Epithelial cell of esophagus (primary cell): ENCODE measurements at regions not wholly inside any gene's neighbourhood (a gene's known extent, or its start where the extent isn't known, plus 50 kb on each side); places are given as distances from the start of the nearest gene placed in this dataset.

ENCODE experiments used
- DNase-seq: peaks from one replicate; pipeline ENCODE4 v3.0.0; 2010; ENCODE audit warnings: low read depth
- H3K4me3 ChIP-seq: 2 replicates; pipeline ENCODE4 v1.5.1; 2011; ENCODE audit warnings: mild to moderate bottlenecking, low read length, control low read depth
- TF ChIP-seq, protein P1 (sequence below): IDR thresholded peaks from 2 replicates; pipeline ENCODE4 v1.5.1; 2011; ENCODE audit warnings: low read depth, mild to moderate bottlenecking, low read length, control low read depth, inconsistent platforms; ENCODE audit not compliant: insufficient read depth; ENCODE audit errors: missing control alignments

DNA sequence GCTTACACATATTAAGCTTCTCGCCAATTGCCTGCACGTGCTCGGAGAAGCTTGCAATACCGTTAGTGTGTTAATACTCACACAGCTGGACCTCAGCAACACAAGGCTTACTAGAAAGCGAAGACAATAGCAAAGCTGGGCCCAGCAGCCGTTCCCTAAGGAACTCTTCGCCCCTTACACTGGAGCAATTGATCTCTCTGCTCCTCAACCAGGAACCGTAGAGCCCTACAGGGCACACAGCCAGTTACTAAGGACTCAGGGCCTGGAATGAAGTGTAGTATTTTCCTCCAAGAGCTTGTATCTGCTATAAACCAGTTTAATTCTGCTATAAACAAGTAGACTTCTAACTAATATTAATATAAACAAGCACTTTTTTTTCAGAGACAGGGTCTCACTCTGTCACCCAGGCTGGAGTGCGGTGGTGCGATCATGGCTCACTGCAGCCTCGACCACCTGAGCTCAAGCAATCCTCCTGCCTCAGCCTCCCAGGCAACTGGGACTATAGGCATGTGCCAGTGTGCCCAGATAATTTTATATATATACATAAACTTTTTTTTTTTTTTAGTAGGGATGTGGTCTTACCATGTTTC, 67.0 kb upstream of the SIMC1 start:
- no peak overlapping the region for H3K4me3 ChIP-seq
- TF ChIP-seq, protein P1, sequence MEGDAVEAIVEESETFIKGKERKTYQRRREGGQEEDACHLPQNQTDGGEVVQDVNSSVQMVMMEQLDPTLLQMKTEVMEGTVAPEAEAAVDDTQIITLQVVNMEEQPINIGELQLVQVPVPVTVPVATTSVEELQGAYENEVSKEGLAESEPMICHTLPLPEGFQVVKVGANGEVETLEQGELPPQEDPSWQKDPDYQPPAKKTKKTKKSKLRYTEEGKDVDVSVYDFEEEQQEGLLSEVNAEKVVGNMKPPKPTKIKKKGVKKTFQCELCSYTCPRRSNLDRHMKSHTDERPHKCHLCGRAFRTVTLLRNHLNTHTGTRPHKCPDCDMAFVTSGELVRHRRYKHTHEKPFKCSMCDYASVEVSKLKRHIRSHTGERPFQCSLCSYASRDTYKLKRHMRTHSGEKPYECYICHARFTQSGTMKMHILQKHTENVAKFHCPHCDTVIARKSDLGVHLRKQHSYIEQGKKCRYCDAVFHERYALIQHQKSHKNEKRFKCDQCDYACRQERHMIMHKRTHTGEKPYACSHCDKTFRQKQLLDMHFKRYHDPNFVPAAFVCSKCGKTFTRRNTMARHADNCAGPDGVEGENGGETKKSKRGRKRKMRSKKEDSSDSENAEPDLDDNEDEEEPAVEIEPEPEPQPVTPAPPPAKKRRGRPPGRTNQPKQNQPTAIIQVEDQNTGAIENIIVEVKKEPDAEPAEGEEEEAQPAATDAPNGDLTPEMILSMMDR: no peak
- no peak for DNase-seq

DNA sequence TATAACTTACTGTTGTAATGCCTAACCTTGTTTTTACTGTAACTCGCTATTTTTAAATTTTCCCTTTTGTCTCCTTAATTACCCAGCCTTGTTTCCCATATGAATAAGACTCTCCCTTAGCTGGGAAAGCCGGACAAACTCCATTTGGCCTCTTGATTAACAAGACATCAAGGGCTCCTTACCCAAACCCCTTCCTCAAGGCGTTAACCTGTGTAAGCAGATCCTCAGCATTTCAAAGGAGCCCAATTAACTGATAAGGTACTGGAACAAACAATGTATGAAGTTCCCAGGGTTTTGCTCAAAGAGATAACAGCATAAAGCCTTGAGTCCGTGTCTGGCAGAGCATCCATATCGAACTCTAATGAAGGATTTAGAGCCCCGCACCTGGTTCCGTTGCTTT, 66.0 kb upstream of the SIMC1 start:
- no peak for DNase-seq
- TF ChIP-seq, protein P1: no peak
- H3K4me3 ChIP-seq: no peak overlapping the region

DNA sequence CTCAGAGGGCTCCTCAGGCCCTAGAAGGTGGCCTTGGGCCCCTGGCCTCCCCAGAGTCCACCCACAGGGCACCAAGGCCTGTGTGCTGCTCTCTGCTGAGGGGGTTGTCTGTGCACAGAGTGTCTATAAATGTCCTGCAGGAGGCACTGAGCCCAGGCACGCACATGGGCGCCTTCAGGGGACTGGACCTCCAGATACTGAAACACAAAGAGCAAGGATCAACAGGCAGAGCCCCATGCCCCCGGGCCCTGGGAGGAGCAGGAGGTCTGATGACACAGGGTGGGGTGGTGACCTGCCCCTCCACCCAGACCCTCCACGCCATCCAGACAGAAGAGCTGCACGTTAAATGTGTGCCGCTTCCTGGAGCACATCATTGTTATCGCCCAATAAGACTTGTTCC, 64.6 kb upstream of the SIMC1 start:
- TF ChIP-seq, protein P1: no peak
- DNase-seq: no peak
- H3K4me3 ChIP-seq: no peak overlapping the region

DNA sequence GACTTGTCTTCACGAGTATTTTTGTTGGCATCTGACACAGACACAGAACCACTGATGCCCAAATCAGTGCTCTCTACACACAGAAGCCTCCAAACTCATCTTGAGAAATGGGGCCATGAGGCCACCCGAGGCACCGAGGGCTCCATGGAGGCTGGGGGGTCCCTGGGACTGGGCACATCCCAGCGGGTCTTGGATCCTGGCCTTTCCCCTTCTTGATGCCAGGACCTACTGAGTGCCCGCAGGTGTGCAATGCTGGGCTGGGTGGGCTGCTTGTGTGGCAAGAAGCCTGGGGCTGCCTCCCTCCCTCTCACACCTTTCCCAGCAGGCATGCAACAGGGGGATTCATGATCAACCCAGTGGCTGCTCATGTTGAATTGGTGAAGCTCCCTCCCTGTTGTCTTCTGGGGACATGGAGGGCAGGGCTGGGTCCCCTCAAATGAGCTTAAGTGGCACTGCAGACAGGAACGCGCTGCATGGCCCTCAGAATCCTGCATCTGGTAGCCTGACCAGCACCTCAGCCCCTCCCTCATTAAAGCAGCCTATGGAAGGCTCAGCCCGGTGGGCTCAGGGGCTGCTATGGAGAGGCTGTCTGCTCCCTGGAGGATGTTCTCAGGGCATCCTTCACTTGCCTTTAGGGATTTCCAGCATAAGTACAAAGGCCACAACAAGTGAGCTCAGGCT, 63.7 kb upstream of the SIMC1 start:
- no peak overlapping the region for H3K4me3 ChIP-seq
- TF ChIP-seq, protein P1: no peak
- no peak for DNase-seq

DNA sequence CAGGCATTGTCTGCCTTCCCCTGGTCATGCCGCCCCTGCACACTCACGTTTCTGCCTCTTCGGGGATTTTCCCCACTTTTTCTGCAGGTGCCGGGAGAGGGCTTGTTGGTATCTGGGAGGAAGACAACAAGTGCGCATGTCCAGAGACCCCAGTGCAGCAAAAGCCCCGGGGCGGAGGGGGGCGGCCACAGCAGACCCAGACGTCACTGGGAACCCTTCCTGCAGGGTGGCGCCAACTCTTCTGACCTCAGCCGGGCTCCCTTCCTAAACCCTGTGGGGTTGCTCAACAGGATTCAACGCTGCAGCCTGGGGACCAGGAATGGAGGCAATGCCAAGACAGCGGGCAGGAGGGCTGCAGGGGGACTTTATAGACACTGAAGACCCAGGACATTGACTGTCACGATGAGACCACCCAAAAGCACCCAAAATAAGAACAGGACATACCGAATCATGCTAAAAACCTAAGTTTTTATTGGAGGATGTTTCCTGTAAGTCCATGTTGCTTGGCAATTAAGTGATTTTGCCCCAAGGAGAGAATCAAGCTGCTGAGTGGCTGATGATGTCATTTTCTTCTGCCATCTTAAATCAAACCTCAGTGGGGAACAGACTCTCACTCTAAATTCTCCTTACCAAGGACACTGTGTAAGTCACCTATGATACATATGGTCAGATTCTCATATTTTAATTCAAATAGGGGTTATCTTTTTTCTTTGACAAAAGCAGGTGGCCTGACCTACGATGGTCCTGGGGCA, 62.9 kb upstream of the SIMC1 start:
- DNase-seq: no peak
- TF ChIP-seq, protein P1: no peak
- no peak overlapping the region for H3K4me3 ChIP-seq

DNA sequence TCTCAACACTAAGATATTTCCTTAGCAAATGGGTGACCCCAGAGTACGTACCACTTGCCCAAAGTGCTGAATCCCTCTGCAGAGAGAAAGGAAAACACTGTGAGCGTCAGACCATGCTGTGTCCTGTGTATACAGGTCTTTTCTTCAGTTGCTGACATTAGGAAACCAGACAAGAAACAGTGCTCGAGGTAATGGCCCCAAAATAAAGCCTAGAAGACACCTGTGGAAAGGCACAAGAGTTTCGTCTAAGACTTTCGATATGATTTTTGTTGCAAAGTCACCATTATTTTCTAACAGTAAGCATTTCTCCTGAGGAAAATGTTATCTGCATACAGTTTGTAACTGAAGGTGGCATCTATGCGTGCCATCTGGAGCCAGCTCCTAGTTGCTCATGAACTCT, 62.0 kb upstream of the SIMC1 start:
- DNase-seq: no peak

More for the DNA sequence above, 62.0 kb upstream of the SIMC1 start:
- no peak overlapping the region for H3K4me3 ChIP-seq
- TF ChIP-seq, protein P1: no peak
